Neural progenitor cell (in vitro differentiated cells): ENCODE measurements at regions not wholly inside any gene's neighbourhood (a gene's known extent, or its start where the extent isn't known, plus 50 kb on each side); places are given as distances from the start of the nearest gene placed in this dataset.
"Not testable (repeated sequence)": the region's sequence is repeated elsewhere in the genome, so short reads cannot be mapped to it uniquely, and the experiment has no call there.

Experiments
- DNase-seq: peaks from one replicate; pipeline ENCODE4 v3.0.0-alpha.2; 2016; ENCODE audit warnings: low spot score
- H2AFZ ChIP-seq: fragments of 200-600 bp; sonication (generic); replicated peaks from 2 replicates; pipeline ENCODE4 v1.6.1; 2016; ENCODE audit warnings: antibody characterized with exemption
- H3F3A ChIP-seq: fragments of 200-600 bp; sonication (generic); 2 replicates; pipeline ENCODE4 v1.6.1; 2016; ENCODE audit warnings: antibody characterized with exemption, low read depth
- H3K27ac ChIP-seq: fragments of 200-600 bp; sonication (generic); 2 replicates; pipeline ENCODE4 v1.5.1; 2016; ENCODE audit warnings: mild to moderate bottlenecking
- H3K27me3 ChIP-seq: fragments of 200-600 bp; sonication (generic); 2 replicates; pipeline ENCODE4 v1.6.1; 2016; ENCODE audit warnings: mild to moderate bottlenecking, moderate library complexity
- H3K36me3 ChIP-seq: fragments of 200-600 bp; sonication (generic); 2 replicates; pipeline ENCODE4 v1.5.1; 2016
- H3K4me1 ChIP-seq: fragments of 200-600 bp; sonication (generic); 2 replicates; pipeline ENCODE4 v1.6.1; 2016; ENCODE audit warnings: mixed run types
- H3K4me2 ChIP-seq: fragments of 200-600 bp; sonication (generic); 2 replicates; pipeline ENCODE4 v1.6.1; 2016
- H3K4me3 ChIP-seq: fragments of 200-600 bp; sonication (generic); 2 replicates; pipeline ENCODE4 v1.5.1; 2016
- H3K79me2 ChIP-seq: fragments of 200-600 bp; sonication (generic); 2 replicates; pipeline ENCODE4 v1.6.1; 2016; ENCODE audit warnings: low read depth
- H3K9ac ChIP-seq: fragments of 200-600 bp; sonication (generic); 2 replicates; pipeline ENCODE4 v1.6.1; 2016
- H3K9me3 ChIP-seq: fragments of 200-600 bp; sonication (generic); 2 replicates; pipeline ENCODE4 v1.5.1; 2016; ENCODE audit warnings: low read depth
- H4K20me1 ChIP-seq: fragments of 200-600 bp; sonication (generic); 2 replicates; pipeline ENCODE4 v1.6.1; 2016; ENCODE audit warnings: low read depth
- H3K27ac Mint-ChIP-seq: 3 replicates; pipeline ENCODE4 v1.8.0; 2021; ENCODE audit warnings: mixed read lengths
- H3K27me3 Mint-ChIP-seq: 2 replicates; pipeline ENCODE4 v1.8.0; 2022; ENCODE audit warnings: low read depth, mild to moderate bottlenecking, inconsistent platforms, moderate library complexity, mixed read lengths; ENCODE audit not compliant: insufficient read depth
- H3K36me3 Mint-ChIP-seq: 3 replicates; pipeline ENCODE4 v1.8.0; 2021; ENCODE audit warnings: mixed read lengths
- H3K4me1 Mint-ChIP-seq: 3 replicates; pipeline ENCODE4 v1.8.0; 2021; ENCODE audit warnings: mixed read lengths
- H3K4me3 Mint-ChIP-seq: 3 replicates; pipeline ENCODE4 v1.8.0; 2021; ENCODE audit warnings: mild to moderate bottlenecking, moderate library complexity, mixed read lengths
- H3K9me3 Mint-ChIP-seq: 3 replicates; pipeline ENCODE4 v1.8.0; 2020; ENCODE audit warnings: mixed read lengths
- EZH2 ChIP-seq: fragments of 200-600 bp; sonication (generic); IDR thresholded peaks from 2 replicates; pipeline ENCODE4 v1.6.1; 2017; ENCODE audit warnings: antibody characterized with exemption, mild to moderate bottlenecking, moderate library complexity
- EZH2phosphoT487 ChIP-seq: fragments of 200-600 bp; sonication (generic); IDR thresholded peaks from 2 replicates; pipeline ENCODE4 v1.6.1; 2017; ENCODE audit warnings: antibody characterized with exemption
- TF ChIP-seq, protein P1 (sequence below): fragments of 200-600 bp; sonication (generic); IDR thresholded peaks from 2 replicates; pipeline ENCODE4 v1.5.1; 2017; ENCODE audit warnings: antibody characterized with exemption, mild to moderate bottlenecking

- Histone ChIP-seq H3K4me1 (peaks cover 6% of the 10 kb centered on the region), H3K36me3 (no peaks in the 10 kb centered on the region), H3K4me2 (no peak overlapping the region), H3K79me2 (no peaks in the 10 kb centered on the region), H3K4me3 (no peak overlapping the region), H3F3A (no peaks in the 10 kb centered on the region), H3K27ac (no peak overlapping the region), H3K9me3 (no peaks in the 10 kb centered on the region), H3K27me3 (no peaks in the 10 kb centered on the region), H4K20me1 (no peaks in the 10 kb centered on the region), H2AFZ (no peak overlapping the region), H3K9ac (no peak overlapping the region)
- H3K36me3 Mint-ChIP-seq, result no peaks in the 10 kb centered on the region
- no peak for DNase-seq
- H3K4me3 Mint-ChIP-seq, result no peak overlapping the region
- no peak overlapping the region for H3K27ac Mint-ChIP-seq
- TF ChIP-seq EZH2phosphoT487, result no peak
- TF ChIP-seq, protein P1, sequence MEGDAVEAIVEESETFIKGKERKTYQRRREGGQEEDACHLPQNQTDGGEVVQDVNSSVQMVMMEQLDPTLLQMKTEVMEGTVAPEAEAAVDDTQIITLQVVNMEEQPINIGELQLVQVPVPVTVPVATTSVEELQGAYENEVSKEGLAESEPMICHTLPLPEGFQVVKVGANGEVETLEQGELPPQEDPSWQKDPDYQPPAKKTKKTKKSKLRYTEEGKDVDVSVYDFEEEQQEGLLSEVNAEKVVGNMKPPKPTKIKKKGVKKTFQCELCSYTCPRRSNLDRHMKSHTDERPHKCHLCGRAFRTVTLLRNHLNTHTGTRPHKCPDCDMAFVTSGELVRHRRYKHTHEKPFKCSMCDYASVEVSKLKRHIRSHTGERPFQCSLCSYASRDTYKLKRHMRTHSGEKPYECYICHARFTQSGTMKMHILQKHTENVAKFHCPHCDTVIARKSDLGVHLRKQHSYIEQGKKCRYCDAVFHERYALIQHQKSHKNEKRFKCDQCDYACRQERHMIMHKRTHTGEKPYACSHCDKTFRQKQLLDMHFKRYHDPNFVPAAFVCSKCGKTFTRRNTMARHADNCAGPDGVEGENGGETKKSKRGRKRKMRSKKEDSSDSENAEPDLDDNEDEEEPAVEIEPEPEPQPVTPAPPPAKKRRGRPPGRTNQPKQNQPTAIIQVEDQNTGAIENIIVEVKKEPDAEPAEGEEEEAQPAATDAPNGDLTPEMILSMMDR, result no peak
- no peak for TF ChIP-seq EZH2
- H3K4me1 Mint-ChIP-seq, result peaks cover 5% of the 10 kb centered on the region
- peaks cover 22% of the 10 kb centered on the region for H3K27me3 Mint-ChIP-seq
- peaks cover 11% of the 10 kb centered on the region for H3K9me3 Mint-ChIP-seq
Observed at GRCh38 chr18:966759-967576, 62.3 kb downstream of the ADCYAP1 start.

- H3K4me3 ChIP-seq, H2AFZ ChIP-seq, H3K4me2 ChIP-seq, H3K9me3 ChIP-seq, H3K36me3 Mint-ChIP-seq, H3F3A ChIP-seq, H4K20me1 ChIP-seq, H3K36me3 ChIP-seq, H3K4me1 Mint-ChIP-seq, H3K27ac ChIP-seq, H3K9ac ChIP-seq, H3K27me3 ChIP-seq, H3K79me2 ChIP-seq, DNase-seq, H3K4me1 ChIP-seq, H3K27ac Mint-ChIP-seq: not testable (repeated sequence)
- peak overlapping the region; percentile 55 for H3K4me3 Mint-ChIP-seq
- peaks cover 11% of the 10 kb centered on the region for H3K9me3 Mint-ChIP-seq
- peaks cover 20% of the 10 kb centered on the region for H3K27me3 Mint-ChIP-seq
Observed at GRCh38 chr18:968910-969309, 64.2 kb downstream of the ADCYAP1 start.

- H3K9ac ChIP-seq, H3K27ac ChIP-seq, H3K4me3 Mint-ChIP-seq, H3K79me2 ChIP-seq, H3K4me1 ChIP-seq, H3K4me1 Mint-ChIP-seq, H2AFZ ChIP-seq, DNase-seq, H3K4me2 ChIP-seq, H3F3A ChIP-seq, H3K36me3 Mint-ChIP-seq, H3K27ac Mint-ChIP-seq, H3K9me3 ChIP-seq, H4K20me1 ChIP-seq, H3K4me3 ChIP-seq, H3K36me3 ChIP-seq, H3K27me3 ChIP-seq: not testable (repeated sequence)
- peaks cover 20% of the 10 kb centered on the region for H3K27me3 Mint-ChIP-seq
- peaks cover 11% of the 10 kb centered on the region for H3K9me3 Mint-ChIP-seq
Observed at GRCh38 chr18:969311-969710, 64.6 kb downstream of the ADCYAP1 start.

DNA sequence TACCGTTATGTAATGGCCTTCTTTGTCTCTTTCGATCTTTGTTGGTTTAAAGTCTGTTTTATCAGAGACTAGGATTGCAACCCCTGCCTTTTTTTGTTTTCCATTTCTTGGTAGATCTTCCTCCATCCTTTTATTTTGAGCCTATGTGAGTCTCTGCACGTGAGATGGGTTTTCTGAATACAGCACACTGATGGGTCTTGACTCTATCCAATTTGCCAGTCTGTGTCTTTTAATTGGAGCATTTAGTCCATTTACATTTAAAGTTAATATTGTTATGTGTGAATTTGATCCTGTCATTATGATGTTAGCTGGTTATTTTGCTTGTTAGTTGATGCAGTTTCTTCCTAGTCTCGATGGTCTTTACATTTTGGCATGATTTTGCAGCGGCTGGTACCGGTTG, 69.9 kb downstream of the ADCYAP1 start:
- not testable (repeated sequence) for H3K27ac ChIP-seq, H2AFZ ChIP-seq, H3K27me3 Mint-ChIP-seq, H3K4me1 ChIP-seq, H4K20me1 ChIP-seq, H3K27me3 ChIP-seq, H3K4me1 Mint-ChIP-seq, H3K36me3 Mint-ChIP-seq, H3K4me3 ChIP-seq, H3K9ac ChIP-seq, H3F3A ChIP-seq, H3K4me3 Mint-ChIP-seq, H3K9me3 ChIP-seq, H3K27ac Mint-ChIP-seq, H3K4me2 ChIP-seq, DNase-seq, H3K36me3 ChIP-seq
- peaks cover 22% of the 10 kb centered on the region for H3K9me3 Mint-ChIP-seq
- peaks cover 24% of the 10 kb centered on the region for H3K79me2 ChIP-seq

GRCh38 chr18:976393-977128, 71.9 kb downstream of the ADCYAP1 start:
- not testable (repeated sequence) for H3K27me3 ChIP-seq, H3K27ac ChIP-seq, H3K36me3 Mint-ChIP-seq, H4K20me1 ChIP-seq, H3K4me1 Mint-ChIP-seq, H3F3A ChIP-seq, DNase-seq, H3K4me1 ChIP-seq, H3K9me3 ChIP-seq, H3K27me3 Mint-ChIP-seq, H3K9ac ChIP-seq, H3K36me3 ChIP-seq
- Mint-ChIP-seq H3K27ac (peak overlapping the region; percentile 46), H3K9me3 (peaks cover 22% of the 10 kb centered on the region), H3K4me3 (peak overlapping the region; percentile 82)
- H3K79me2 ChIP-seq, result peaks cover 25% of the 10 kb centered on the region
- H2AFZ ChIP-seq, result peak overlapping the region; percentile 38
- peak overlapping the region; percentile 69 for H3K4me2 ChIP-seq
- peak overlapping the region; percentile 46 for H3K4me3 ChIP-seq

GRCh38 chr18:977327-977726, 72.7 kb downstream of the ADCYAP1 start:
- H3K27me3 Mint-ChIP-seq, H3F3A ChIP-seq, H3K4me3 Mint-ChIP-seq, H2AFZ ChIP-seq, H4K20me1 ChIP-seq, H3K9me3 ChIP-seq, H3K4me1 ChIP-seq, DNase-seq, H3K4me1 Mint-ChIP-seq, H3K36me3 ChIP-seq, H3K27ac Mint-ChIP-seq, H3K36me3 Mint-ChIP-seq, H3K9ac ChIP-seq, H3K27ac ChIP-seq, H3K27me3 ChIP-seq: not testable (repeated sequence)
- peak overlapping the region; percentile 46 for H3K4me3 ChIP-seq
- H3K4me2 ChIP-seq, result peak overlapping the region; percentile 69
- peaks cover 30% of the 10 kb centered on the region for H3K79me2 ChIP-seq
- H3K9me3 Mint-ChIP-seq, result peaks cover 22% of the 10 kb centered on the region

GRCh38 chr18:977732-978131, 73.1 kb downstream of the ADCYAP1 start:
- not testable (repeated sequence) for H3K27me3 ChIP-seq, H3K4me1 ChIP-seq, DNase-seq, H3K36me3 Mint-ChIP-seq, H3K9ac ChIP-seq, H3K27me3 Mint-ChIP-seq, H3K4me1 Mint-ChIP-seq, H4K20me1 ChIP-seq, H3K27ac Mint-ChIP-seq, H3K27ac ChIP-seq, H3F3A ChIP-seq, H2AFZ ChIP-seq, H3K4me3 Mint-ChIP-seq, H3K9me3 ChIP-seq, H3K36me3 ChIP-seq
- H3K4me3 ChIP-seq, result peak overlapping the region; percentile 46
- peaks cover 30% of the 10 kb centered on the region for H3K79me2 ChIP-seq
- H3K4me2 ChIP-seq, result peak overlapping the region; percentile 69
- peaks cover 22% of the 10 kb centered on the region for H3K9me3 Mint-ChIP-seq
